GM23248 (cell line): ENCODE measurements at regions not wholly inside any gene's neighbourhood (a gene's known extent, or its start where the extent isn't known, plus 50 kb on each side); places are given as distances from the start of the nearest gene placed in this dataset.

ENCODE experiments used
- EZH2 ChIP-seq: fragments of 200-600 bp; sonication (generic); IDR thresholded peaks from 2 replicates; pipeline ENCODE4 v1.6.1; 2018; ENCODE audit warnings: antibody characterized with exemption, mild to moderate bottlenecking; ENCODE audit not compliant: insufficient read depth, poor library complexity, severe bottlenecking
- EZH2phosphoT487 ChIP-seq: fragments of 200-600 bp; sonication (generic); IDR thresholded peaks from 2 replicates; pipeline ENCODE4 v1.6.1; 2018; ENCODE audit warnings: antibody characterized with exemption, moderate library complexity, mild to moderate bottlenecking, low read depth; ENCODE audit not compliant: insufficient read depth

- TF ChIP-seq EZH2, result no peak
- TF ChIP-seq EZH2phosphoT487, result no peak
Measured at GRCh38 chr6:6772751-6773150, 184.2 kb downstream of the LY86 start.
